ENCODE measurements at regions not wholly inside any gene's neighbourhood (a gene's known extent, or its start where the extent isn't known, plus 50 kb on each side); places are given as distances from the start of the nearest gene placed in this dataset.

- Histone ChIP-seq H3K36me3 (no peaks in the 10 kb centered on the region), H4K20me1 (no peaks in the 10 kb centered on the region), H3K9me3 (no peaks in the 10 kb centered on the region), H3K27ac (no peak overlapping the region), H3K4me2 (no peak overlapping the region), H3K27me3 (no peaks in the 10 kb centered on the region), H3K9ac (no peak overlapping the region), H3K4me1 (no peaks in the 10 kb centered on the region), H3K4me3 (no peak overlapping the region)
- TF ChIP-seq Cebpa-rat (IDR thresholded peaks at IDR 0.05), result no peak
These were observed 285.1 kb upstream of the CDIN1 start for GRCh38 chr15:36294359-36294758.

DNA sequence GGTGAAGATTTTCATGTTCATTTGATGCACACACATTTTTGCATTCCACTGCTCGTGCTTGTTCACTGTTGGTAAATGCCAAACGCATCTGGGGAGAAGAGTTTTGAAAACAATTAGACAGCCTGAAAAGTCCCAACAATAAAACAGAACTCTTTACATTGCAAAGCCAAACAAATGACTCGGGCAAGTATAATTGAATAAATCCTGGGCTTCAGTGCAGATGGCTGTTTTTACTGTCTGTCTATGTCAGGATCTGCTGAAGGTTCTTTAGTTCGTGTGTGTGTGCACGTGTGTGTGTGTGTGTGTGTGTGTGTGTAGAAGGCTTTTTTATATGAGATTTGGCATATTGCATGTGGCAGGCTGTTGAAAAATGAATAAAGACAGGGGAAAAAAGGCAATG is 277.5 kb upstream of the CDIN1 start:
- no peak overlapping the region for H3K4me3 ChIP-seq
- H3K36me3 ChIP-seq, result no peaks in the 10 kb centered on the region
- H3K27ac ChIP-seq, result no peak overlapping the region
- H3K27me3 ChIP-seq, result no peaks in the 10 kb centered on the region
- H3K4me2 ChIP-seq, result no peak overlapping the region
- no peak for TF ChIP-seq Cebpa-rat (IDR thresholded peaks at IDR 0.05)
- no peaks in the 10 kb centered on the region for H3K4me1 ChIP-seq
- H3K9ac ChIP-seq, result no peak overlapping the region
- no peaks in the 10 kb centered on the region for H4K20me1 ChIP-seq
- H3K9me3 ChIP-seq, result no peaks in the 10 kb centered on the region

- Histone ChIP-seq H3K4me1 (no peaks in the 10 kb centered on the region), H3K36me3 (no peaks in the 10 kb centered on the region), H3K9me3 (peaks cover 10% of the 10 kb centered on the region), H3K27me3 (no peaks in the 10 kb centered on the region), H3K4me3 (no peak overlapping the region), H3K4me2 (no peak overlapping the region), H3K9ac (no peak overlapping the region), H4K20me1 (no peaks in the 10 kb centered on the region), H3K27ac (no peak overlapping the region)
- no peak for TF ChIP-seq Cebpa-rat (IDR thresholded peaks at IDR 0.05)
These were observed 266.4 kb upstream of the CDIN1 start for GRCh38 chr15:36313021-36313420.

DNA sequence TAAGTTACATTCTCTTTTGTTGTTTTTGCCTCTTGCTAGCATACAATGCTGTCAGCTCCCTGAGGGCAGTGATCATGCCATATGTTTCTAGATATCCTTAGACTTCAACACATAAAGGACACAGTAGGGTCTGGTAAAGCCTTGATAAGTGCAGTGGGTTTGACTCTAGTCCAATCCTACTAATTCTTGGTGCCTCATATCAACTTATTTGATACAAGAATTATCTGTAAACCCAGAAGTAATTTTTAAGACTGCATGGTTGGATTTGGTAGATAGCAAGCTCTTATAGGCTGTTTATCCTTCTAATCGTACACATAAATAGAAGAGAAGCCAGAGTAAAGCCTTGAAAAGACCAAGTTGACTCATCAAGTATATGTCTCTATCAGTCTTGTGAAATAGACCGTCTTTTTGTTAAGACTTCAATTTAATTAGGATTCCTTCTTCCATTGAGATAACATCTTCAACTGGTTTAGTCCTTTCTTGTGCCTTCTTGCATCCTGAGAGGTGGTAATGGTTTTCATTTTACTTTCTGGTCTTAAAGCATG is 265.6 kb upstream of the CDIN1 start:
- peaks cover 5% of the 10 kb centered on the region for H3K9me3 ChIP-seq
- no peaks in the 10 kb centered on the region for H3K27me3 ChIP-seq
- H3K4me3 ChIP-seq, result no peak overlapping the region
- no peak overlapping the region for H3K27ac ChIP-seq
- TF ChIP-seq Cebpa-rat (IDR thresholded peaks at IDR 0.05), result no peak
- no peak overlapping the region for H3K9ac ChIP-seq
- H3K36me3 ChIP-seq, result no peaks in the 10 kb centered on the region
- no peaks in the 10 kb centered on the region for H3K4me1 ChIP-seq
- H3K4me2 ChIP-seq, result no peak overlapping the region
- no peaks in the 10 kb centered on the region for H4K20me1 ChIP-seq

GRCh38 chr15:36315649-36316048 is 263.8 kb upstream of the CDIN1 start:
- Histone ChIP-seq H3K4me1 (no peaks in the 10 kb centered on the region), H3K27me3 (no peaks in the 10 kb centered on the region), H3K27ac (no peak overlapping the region), H3K36me3 (no peaks in the 10 kb centered on the region), H3K4me2 (no peak overlapping the region), H4K20me1 (no peaks in the 10 kb centered on the region), H3K9ac (no peak overlapping the region), H3K9me3 (no peaks in the 10 kb centered on the region), H3K4me3 (no peak overlapping the region)
- TF ChIP-seq Cebpa-rat (IDR thresholded peaks at IDR 0.05), result no peak

DNA sequence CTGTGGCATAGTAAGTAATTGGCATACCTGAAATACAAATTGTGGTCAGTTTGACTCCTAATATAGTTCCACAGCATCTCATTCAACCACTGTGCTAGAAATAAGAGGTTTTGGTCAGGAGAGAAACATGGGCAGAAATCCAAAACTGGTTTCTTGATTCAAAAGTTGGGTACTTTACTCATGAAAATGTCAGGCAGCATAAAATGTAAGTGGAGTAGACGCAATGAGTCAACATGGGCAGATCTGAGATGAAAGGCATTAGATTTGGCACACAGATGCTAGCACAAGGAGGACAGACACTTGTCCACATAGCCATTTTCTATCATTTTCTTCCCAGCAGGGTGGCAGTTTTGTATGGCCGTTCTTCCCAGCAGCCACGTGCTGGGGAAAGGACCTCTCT is 255.8 kb upstream of the CDIN1 start:
- no peaks in the 10 kb centered on the region for H3K27me3 ChIP-seq
- no peak overlapping the region for H3K9ac ChIP-seq
- H3K4me2 ChIP-seq, result no peak overlapping the region
- H3K4me1 ChIP-seq, result no peaks in the 10 kb centered on the region
- H3K27ac ChIP-seq, result no peak overlapping the region
- H4K20me1 ChIP-seq, result no peaks in the 10 kb centered on the region
- H3K36me3 ChIP-seq, result no peaks in the 10 kb centered on the region
- H3K4me3 ChIP-seq, result no peak overlapping the region
- no peak for TF ChIP-seq Cebpa-rat (IDR thresholded peaks at IDR 0.05)
- peaks cover 5% of the 10 kb centered on the region; the same call in 1 of the 2 replicates for H3K9me3 ChIP-seq

DNA sequence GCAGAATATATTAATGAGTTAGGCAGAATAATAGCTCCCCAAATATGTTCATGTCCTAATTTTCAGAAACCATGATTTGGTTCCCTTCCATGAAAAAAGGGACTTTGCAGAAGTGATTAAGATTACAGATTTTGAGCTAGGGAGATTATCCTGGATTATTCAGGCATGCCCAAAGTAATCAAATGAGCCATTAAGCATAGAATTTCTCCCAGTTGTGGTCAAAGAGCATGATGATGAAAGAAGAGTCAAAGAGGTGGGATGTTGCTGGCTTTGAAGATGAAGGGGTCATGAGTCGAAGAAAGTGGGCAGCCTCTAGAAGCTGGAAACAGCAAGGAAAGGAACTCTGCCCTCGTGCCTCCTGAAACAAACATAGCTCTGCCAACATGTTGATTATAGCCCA is 254.2 kb upstream of the CDIN1 start:
- TF ChIP-seq Cebpa-rat (IDR thresholded peaks at IDR 0.05), result no peak
- no peak overlapping the region for H3K4me3 ChIP-seq

GRCh38 chr15:36329592-36329991 is 249.8 kb upstream of the CDIN1 start:
- Histone ChIP-seq H3K4me2 (no peak overlapping the region), H3K27me3 (no peaks in the 10 kb centered on the region), H3K9me3 (peaks cover 14% of the 10 kb centered on the region), H3K36me3 (no peaks in the 10 kb centered on the region), H3K4me3 (no peak overlapping the region), H4K20me1 (no peaks in the 10 kb centered on the region), H3K9ac (no peak overlapping the region), H3K4me1 (0 out of 2 replicates have a peak, but pooled peaks cover 4% of the 10 kb centered on the region), H3K27ac (no peak overlapping the region)
- no peak for TF ChIP-seq Cebpa-rat (IDR thresholded peaks at IDR 0.05)

More for the DNA sequence above, 254.2 kb upstream of the CDIN1 start:
- no peak overlapping the region for H3K4me2 ChIP-seq
- H3K27me3 ChIP-seq, result no peaks in the 10 kb centered on the region
- H3K9me3 ChIP-seq, result peaks cover 10% of the 10 kb centered on the region; the same call in 1 of the 2 replicates
- H3K4me1 ChIP-seq, result no peaks in the 10 kb centered on the region
- no peak overlapping the region for H3K27ac ChIP-seq
- H4K20me1 ChIP-seq, result no peaks in the 10 kb centered on the region
- no peak overlapping the region for H3K9ac ChIP-seq
- no peaks in the 10 kb centered on the region for H3K36me3 ChIP-seq

DNA sequence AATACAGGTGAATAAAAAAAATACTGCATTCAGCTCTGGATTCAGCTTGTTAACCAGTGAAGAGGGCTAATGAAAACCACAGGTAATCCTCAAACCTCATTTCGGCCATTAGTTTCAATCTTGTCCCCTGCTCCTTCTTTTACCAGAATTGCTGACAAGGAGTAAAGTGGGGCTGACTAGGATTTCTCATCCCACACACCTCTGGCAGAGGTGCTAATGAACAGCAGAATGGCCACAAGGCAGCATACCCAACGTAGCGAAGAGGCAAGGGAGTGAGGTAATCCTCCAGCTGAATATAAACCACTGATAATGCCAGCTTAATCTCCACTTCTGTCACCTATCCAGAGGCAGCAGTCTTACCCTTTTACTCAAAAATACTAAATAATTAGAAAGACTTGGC is 248.8 kb upstream of the CDIN1 start:
- H3K4me3 ChIP-seq, result no peak overlapping the region

GRCh38 chr15:36331531-36332275 is 247.7 kb upstream of the CDIN1 start:
- Histone ChIP-seq H3K9me3 (peaks cover 14% of the 10 kb centered on the region), H3K4me2 (no peak overlapping the region), H3K27me3 (no peaks in the 10 kb centered on the region), H3K27ac (no peak overlapping the region), H3K9ac (no peak overlapping the region), H3K36me3 (no peaks in the 10 kb centered on the region), H4K20me1 (no peaks in the 10 kb centered on the region), H3K4me1 (0 out of 2 replicates have a peak, but pooled peaks cover 4% of the 10 kb centered on the region), H3K4me3 (no peak overlapping the region)
- TF ChIP-seq Cebpa-rat (IDR thresholded peaks at IDR 0.05), result no peak

More for the DNA sequence above, 248.8 kb upstream of the CDIN1 start:
- no peak overlapping the region for H3K9ac ChIP-seq
- no peak for TF ChIP-seq Cebpa-rat (IDR thresholded peaks at IDR 0.05)
- 0 out of 2 replicates have a peak, but pooled peaks cover 4% of the 10 kb centered on the region for H3K4me1 ChIP-seq
- H3K4me2 ChIP-seq, result no peak overlapping the region
- no peak overlapping the region for H3K27ac ChIP-seq
- no peaks in the 10 kb centered on the region for H3K27me3 ChIP-seq
- H4K20me1 ChIP-seq, result no peaks in the 10 kb centered on the region
- peaks cover 14% of the 10 kb centered on the region for H3K9me3 ChIP-seq
- no peaks in the 10 kb centered on the region for H3K36me3 ChIP-seq
